DND-41 (cell line): ENCODE measurements at regions not wholly inside any gene's neighbourhood (a gene's known extent, or its start where the extent isn't known, plus 50 kb on each side); places are given as distances from the start of the nearest gene placed in this dataset.

Experiments used
- EZH2 ChIP-seq: IDR thresholded peaks from 3 replicates; pipeline ENCODE4 v1.6.1; 2012; ENCODE audit warnings: borderline replicate concordance, low read depth, mild to moderate bottlenecking, moderate library complexity, low read length, inconsistent platforms; ENCODE audit not compliant: severe bottlenecking
- TF ChIP-seq, protein P1 (sequence below): IDR thresholded peaks from 2 replicates; pipeline ENCODE4 v1.5.1; 2012; ENCODE audit warnings: borderline replicate concordance, low read length, moderate library complexity, mild to moderate bottlenecking; ENCODE audit not compliant: poor library complexity, severe bottlenecking; ENCODE audit errors: extremely low read depth

DNA sequence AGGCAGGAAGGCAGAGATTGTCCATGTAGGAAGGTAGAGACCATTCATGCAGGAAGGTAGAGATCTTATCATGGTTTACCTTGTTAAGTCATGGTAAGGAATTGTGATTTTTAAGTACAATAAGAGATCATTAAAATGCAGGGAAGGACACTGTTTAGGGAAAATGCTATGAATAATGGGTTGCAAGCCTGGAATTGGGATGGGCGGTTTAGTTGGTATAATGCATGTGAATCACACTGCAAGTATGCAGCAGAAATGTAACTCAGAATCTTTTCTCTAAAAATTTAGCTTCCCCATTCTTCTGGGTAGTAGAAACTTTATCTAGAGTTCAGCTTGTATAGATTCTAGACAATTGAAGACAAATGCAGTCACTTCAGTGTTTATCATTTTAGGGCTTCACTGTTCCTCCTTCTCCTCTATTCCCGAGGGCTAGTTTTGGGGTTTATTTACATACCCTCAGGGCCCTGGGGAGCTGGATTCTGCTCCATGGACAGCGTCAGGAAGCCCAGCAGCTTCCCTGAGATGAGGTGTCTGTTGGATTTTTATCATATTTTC is 212.0 kb downstream of the SREK1 start:
- TF ChIP-seq, protein P1, sequence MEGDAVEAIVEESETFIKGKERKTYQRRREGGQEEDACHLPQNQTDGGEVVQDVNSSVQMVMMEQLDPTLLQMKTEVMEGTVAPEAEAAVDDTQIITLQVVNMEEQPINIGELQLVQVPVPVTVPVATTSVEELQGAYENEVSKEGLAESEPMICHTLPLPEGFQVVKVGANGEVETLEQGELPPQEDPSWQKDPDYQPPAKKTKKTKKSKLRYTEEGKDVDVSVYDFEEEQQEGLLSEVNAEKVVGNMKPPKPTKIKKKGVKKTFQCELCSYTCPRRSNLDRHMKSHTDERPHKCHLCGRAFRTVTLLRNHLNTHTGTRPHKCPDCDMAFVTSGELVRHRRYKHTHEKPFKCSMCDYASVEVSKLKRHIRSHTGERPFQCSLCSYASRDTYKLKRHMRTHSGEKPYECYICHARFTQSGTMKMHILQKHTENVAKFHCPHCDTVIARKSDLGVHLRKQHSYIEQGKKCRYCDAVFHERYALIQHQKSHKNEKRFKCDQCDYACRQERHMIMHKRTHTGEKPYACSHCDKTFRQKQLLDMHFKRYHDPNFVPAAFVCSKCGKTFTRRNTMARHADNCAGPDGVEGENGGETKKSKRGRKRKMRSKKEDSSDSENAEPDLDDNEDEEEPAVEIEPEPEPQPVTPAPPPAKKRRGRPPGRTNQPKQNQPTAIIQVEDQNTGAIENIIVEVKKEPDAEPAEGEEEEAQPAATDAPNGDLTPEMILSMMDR: no peak
- no peak for TF ChIP-seq EZH2
